Body of pancreas (tissue), 4 donors: ENCODE measurements at regions not wholly inside any gene's neighbourhood (a gene's known extent, or its start where the extent isn't known, plus 50 kb on each side); places are given as distances from the start of the nearest gene placed in this dataset.

ENCODE experiments used
- CTCF ChIP-seq, 7 experiments: fragments of 450-650 bp in 4 of 7; fragments of 200-600 bp in 3 of 7; sonication (generic) in 3 of 7; IDR thresholded peaks; one replicate each; pipeline ENCODE4 v1.5.1; 2016 to 2019; ENCODE audit warnings: antibody characterized with exemption in 7 of 7
- POLR2A ChIP-seq, 3 donors: fragments of 450-650 bp; IDR thresholded peaks; one replicate each; pipeline ENCODE4 v1.6.1; 2016; ENCODE audit warnings: antibody characterized with exemption in 3 of 3, mild to moderate bottlenecking in 2 of 3

GRCh38 chr13:112244495-112245177, 131.5 kb upstream of the SPACA7 start:
- TF ChIP-seq CTCF (IDR thresholded peaks at IDR 0.05) (no peak), POLR2A (IDR thresholded peaks at IDR 0.05) (no peak)
